ENCODE measurements at regions not wholly inside any gene's neighbourhood (a gene's known extent, or its start where the extent isn't known, plus 50 kb on each side); places are given as distances from the start of the nearest gene placed in this dataset.

DNA sequence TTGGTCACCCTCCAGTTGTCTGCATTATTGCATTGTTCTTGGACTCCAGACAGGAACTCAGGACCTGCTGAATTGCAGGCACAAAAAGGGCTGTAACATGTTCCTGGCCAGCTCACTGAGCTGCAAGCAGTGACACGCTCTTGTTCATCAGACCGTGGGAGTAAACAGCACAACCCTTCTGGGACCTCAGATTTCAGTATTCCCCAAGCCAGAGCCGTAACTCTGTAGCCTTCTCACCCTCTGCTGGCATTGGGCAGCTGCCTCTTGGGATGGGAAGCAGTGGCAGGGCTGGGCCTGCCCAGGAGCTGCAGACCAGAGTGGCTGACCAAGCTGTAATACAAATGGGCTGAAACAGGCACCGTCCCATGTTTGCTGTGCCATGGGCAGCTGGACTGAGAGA, 607.1 kb upstream of the BCHE start:
- H3K4me1 Mint-ChIP-seq: no peaks in the 10 kb centered on the region

DNA sequence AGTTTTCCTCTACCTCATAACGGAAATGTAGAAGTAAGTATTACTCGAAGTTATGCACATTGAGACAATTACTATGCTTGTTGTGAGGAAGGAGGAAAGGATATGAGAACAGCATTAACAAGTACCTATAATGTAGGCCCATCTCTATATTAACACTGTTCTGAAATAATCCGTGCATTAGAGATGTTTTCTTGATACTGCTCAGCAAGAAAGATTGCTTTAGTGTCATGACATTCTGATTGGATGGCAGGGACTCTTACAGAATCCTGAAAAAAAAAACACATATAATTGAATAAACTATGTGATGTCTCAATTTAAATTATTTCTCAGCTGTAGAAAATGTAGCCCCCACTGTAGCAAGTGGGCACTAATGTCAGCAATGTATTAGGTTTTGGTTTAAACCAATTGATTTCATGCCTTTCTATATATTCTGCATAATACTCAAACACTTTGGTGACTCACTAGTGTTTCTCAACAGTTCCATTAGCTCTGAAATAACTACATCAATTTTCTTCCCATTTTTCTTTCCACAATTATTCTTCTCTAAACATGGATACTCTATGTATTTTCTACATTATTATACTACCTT, 598.3 kb upstream of the BCHE start:
- H3K36me3 ChIP-seq (replicated peaks in 1 of 2; ENCODE audit: control extremely low read depth in 1 of 2, control insufficient read depth in 1 of 2, extremely low read depth in 1 of 2, insufficient read depth in 2 of 2, low read length in 1 of 2): no peaks in the 10 kb centered on the region
- no peaks in the 10 kb centered on the region for H3K4me1 ChIP-seq (ENCODE audit: control insufficient read depth in 2 of 2, insufficient read depth in 2 of 2, low read length in 2 of 2)
- POLR2A ChIA-PET: no interaction called here
- Mint-ChIP-seq H3K9me3 (ENCODE audit: insufficient read depth) (peaks cover 4% of the 10 kb centered on the region), H3K27me3 (no peaks in the 10 kb centered on the region), H3K4me1 (no peaks in the 10 kb centered on the region), H3K27ac (no peak overlapping the region), H3K4me3 (no peak overlapping the region)
- TF ChIP-seq, protein P1, sequence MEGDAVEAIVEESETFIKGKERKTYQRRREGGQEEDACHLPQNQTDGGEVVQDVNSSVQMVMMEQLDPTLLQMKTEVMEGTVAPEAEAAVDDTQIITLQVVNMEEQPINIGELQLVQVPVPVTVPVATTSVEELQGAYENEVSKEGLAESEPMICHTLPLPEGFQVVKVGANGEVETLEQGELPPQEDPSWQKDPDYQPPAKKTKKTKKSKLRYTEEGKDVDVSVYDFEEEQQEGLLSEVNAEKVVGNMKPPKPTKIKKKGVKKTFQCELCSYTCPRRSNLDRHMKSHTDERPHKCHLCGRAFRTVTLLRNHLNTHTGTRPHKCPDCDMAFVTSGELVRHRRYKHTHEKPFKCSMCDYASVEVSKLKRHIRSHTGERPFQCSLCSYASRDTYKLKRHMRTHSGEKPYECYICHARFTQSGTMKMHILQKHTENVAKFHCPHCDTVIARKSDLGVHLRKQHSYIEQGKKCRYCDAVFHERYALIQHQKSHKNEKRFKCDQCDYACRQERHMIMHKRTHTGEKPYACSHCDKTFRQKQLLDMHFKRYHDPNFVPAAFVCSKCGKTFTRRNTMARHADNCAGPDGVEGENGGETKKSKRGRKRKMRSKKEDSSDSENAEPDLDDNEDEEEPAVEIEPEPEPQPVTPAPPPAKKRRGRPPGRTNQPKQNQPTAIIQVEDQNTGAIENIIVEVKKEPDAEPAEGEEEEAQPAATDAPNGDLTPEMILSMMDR (IDR thresholded peaks at IDR 0.05): no peak
- no peak for TF ChIP-seq EZH2 (IDR thresholded peaks at IDR 0.05; ENCODE audit: borderline replicate concordance, insufficient read depth, low read depth, low read length, poor library complexity, severe bottlenecking)
- WGBS (ENCODE audit: insufficient coverage): no CpG with 5 or more reads among the region's 3 CpGs
- no peaks in the 10 kb centered on the region for H3K27me3 ChIP-seq (replicated peaks in 1 of 4; ENCODE audit: control extremely low read depth in 1 of 4, control insufficient read depth in 3 of 4, insufficient read depth in 4 of 4, low read length in 3 of 4)
- H4K20me1 ChIP-seq (ENCODE audit: control insufficient read depth, insufficient read depth, low read length, poor library complexity, severe bottlenecking): no peaks in the 10 kb centered on the region
- ATAC-seq (ENCODE audit: low read depth) (no peak), DNase-seq (no peak)
- no peak overlapping the region for H3K4me2 ChIP-seq (replicated peaks; ENCODE audit: low read depth, low read length, poor library complexity, severe bottlenecking)
- H3K9me3 ChIP-seq (ENCODE audit: control extremely low read depth in 1 of 3, control insufficient read depth in 2 of 3, insufficient read depth in 1 of 3, low read length in 2 of 3): no peaks in the 10 kb centered on the region
- H3K9ac ChIP-seq (ENCODE audit: low read length): no peak overlapping the region
- intact Hi-C loops (cut with micrococcal nuclease): no loop called here
- H2AFZ ChIP-seq (ENCODE audit: insufficient read depth, low read depth, low read length, poor library complexity, severe bottlenecking): no peak overlapping the region
- H3K4me3 ChIP-seq (ENCODE audit: control extremely low read depth in 1 of 5, extremely low read depth in 1 of 5, insufficient read depth in 1 of 5, low read depth in 2 of 5, low read length in 4 of 5): no peak overlapping the region
- H3K27ac ChIP-seq (ENCODE audit: low read length in 2 of 2): no peak overlapping the region
- no peaks in the 10 kb centered on the region for H3K79me2 ChIP-seq (ENCODE audit: control insufficient read depth, insufficient read depth, low read length)
- CTCF ChIA-PET: no interaction called here

More for the DNA sequence above, 607.1 kb upstream of the BCHE start:
- Histone ChIP-seq H4K20me1 (ENCODE audit: control insufficient read depth, insufficient read depth, low read length, poor library complexity, severe bottlenecking) (no peaks in the 10 kb centered on the region), H3K27me3 (replicated peaks in 1 of 4; ENCODE audit: control extremely low read depth in 1 of 4, control insufficient read depth in 3 of 4, insufficient read depth in 4 of 4, low read length in 3 of 4) (no peaks in the 10 kb centered on the region), H2AFZ (ENCODE audit: insufficient read depth, low read depth, low read length, poor library complexity, severe bottlenecking) (no peak overlapping the region), H3K4me1 (ENCODE audit: control insufficient read depth in 2 of 2, insufficient read depth in 2 of 2, low read length in 2 of 2) (no peaks in the 10 kb centered on the region), H3K4me2 (replicated peaks; ENCODE audit: low read depth, low read length, poor library complexity, severe bottlenecking) (no peak overlapping the region), H3K27ac (ENCODE audit: low read length in 2 of 2) (no peak overlapping the region), H3K9me3 (ENCODE audit: control extremely low read depth in 1 of 3, control insufficient read depth in 2 of 3, insufficient read depth in 1 of 3, low read length in 2 of 3) (peaks cover 0 to 8% (median 2%) of the 10 kb centered on the region in 3 donors), H3K4me3 (ENCODE audit: control extremely low read depth in 1 of 5, extremely low read depth in 1 of 5, insufficient read depth in 1 of 5, low read depth in 2 of 5, low read length in 4 of 5) (no peak overlapping the region), H3K36me3 (replicated peaks in 1 of 2; ENCODE audit: control extremely low read depth in 1 of 2, control insufficient read depth in 1 of 2, extremely low read depth in 1 of 2, insufficient read depth in 2 of 2, low read length in 1 of 2) (no peaks in the 10 kb centered on the region), H3K9ac (ENCODE audit: low read length) (no peak overlapping the region), H3K79me2 (ENCODE audit: control insufficient read depth, insufficient read depth, low read length) (no peaks in the 10 kb centered on the region)
- Mint-ChIP-seq H3K27me3 (no peaks in the 10 kb centered on the region), H3K27ac (no peak overlapping the region), H3K9me3 (ENCODE audit: insufficient read depth) (no peaks in the 10 kb centered on the region), H3K4me3 (no peak overlapping the region)
- POLR2A ChIA-PET: no interaction called here
- DNase-seq: no peak
- ATAC-seq (ENCODE audit: low read depth): no peak
- no peak for TF ChIP-seq EZH2 (IDR thresholded peaks at IDR 0.05; ENCODE audit: borderline replicate concordance, insufficient read depth, low read depth, low read length, poor library complexity, severe bottlenecking)
- TF ChIP-seq, protein P1 (IDR thresholded peaks at IDR 0.05): no peak
- WGBS (ENCODE audit: insufficient coverage): 56% methylated on average over 4 of the region's 4 CpGs
- intact Hi-C loops (cut with micrococcal nuclease): no loop called here
- CTCF ChIA-PET: no interaction called here
